Vagina (tissue), 2 donors: ENCODE measurements at regions not wholly inside any gene's neighbourhood (a gene's known extent, or its start where the extent isn't known, plus 50 kb on each side); places are given as distances from the start of the nearest gene placed in this dataset.

Source experiments
- POLR2A ChIP-seq, 2 donors: fragments of 450-650 bp; IDR thresholded peaks; one replicate each; pipeline ENCODE4 v1.6.1; 2017; ENCODE audit warnings: antibody characterized with exemption in 2 of 2, mild to moderate bottlenecking in 2 of 2, moderate library complexity in 2 of 2
- TF ChIP-seq, protein P1 (sequence below), 3 experiments: fragments of 450-650 bp in 2 of 3; fragments of 200-600 bp in 1 of 3; sonication (generic) in 1 of 3; IDR thresholded peaks; one replicate each; pipeline ENCODE4 v1.5.1; 2017 to 2019; ENCODE audit warnings: antibody characterized with exemption in 3 of 3, mild to moderate bottlenecking in 2 of 3, moderate library complexity in 2 of 3

- TF ChIP-seq, protein P1, sequence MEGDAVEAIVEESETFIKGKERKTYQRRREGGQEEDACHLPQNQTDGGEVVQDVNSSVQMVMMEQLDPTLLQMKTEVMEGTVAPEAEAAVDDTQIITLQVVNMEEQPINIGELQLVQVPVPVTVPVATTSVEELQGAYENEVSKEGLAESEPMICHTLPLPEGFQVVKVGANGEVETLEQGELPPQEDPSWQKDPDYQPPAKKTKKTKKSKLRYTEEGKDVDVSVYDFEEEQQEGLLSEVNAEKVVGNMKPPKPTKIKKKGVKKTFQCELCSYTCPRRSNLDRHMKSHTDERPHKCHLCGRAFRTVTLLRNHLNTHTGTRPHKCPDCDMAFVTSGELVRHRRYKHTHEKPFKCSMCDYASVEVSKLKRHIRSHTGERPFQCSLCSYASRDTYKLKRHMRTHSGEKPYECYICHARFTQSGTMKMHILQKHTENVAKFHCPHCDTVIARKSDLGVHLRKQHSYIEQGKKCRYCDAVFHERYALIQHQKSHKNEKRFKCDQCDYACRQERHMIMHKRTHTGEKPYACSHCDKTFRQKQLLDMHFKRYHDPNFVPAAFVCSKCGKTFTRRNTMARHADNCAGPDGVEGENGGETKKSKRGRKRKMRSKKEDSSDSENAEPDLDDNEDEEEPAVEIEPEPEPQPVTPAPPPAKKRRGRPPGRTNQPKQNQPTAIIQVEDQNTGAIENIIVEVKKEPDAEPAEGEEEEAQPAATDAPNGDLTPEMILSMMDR (IDR thresholded peaks at IDR 0.05), result no peak
- TF ChIP-seq POLR2A (IDR thresholded peaks at IDR 0.05), result no peak
These were observed 112.4 kb upstream of the RAI14 start for GRCh38 chr5:34543687-34544086.
